ENCODE measurements at regions not wholly inside any gene's neighbourhood (a gene's known extent, or its start where the extent isn't known, plus 50 kb on each side); places are given as distances from the start of the nearest gene placed in this dataset.
"Not testable (repeated sequence)": the region's sequence is repeated elsewhere in the genome, so short reads cannot be mapped to it uniquely, and the experiment has no call there.

DNA sequence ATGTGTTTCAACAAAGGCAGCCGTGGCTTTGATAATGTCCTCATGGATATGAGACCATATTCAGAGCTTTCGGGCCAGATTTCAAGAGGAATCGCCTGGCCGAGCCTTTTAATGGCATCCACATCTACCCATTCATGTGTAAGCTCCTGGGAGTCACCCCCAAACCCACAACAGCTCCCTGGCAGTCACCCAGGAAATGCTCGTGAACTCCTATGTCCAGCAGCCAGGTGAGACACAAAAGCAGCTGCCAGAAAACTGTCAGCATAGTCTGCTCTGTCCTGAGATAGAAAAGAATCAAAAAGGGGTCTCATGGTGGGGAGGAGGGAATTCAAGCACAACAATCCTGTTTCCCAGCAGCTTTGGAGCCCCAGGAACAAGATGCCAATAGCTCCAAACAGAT, 96.4 kb upstream of the DRD5 start:
- TF ChIP-seq POLR2A (IDR thresholded peaks at IDR 0.05): not testable (repeated sequence)
- TF ChIP-seq, protein P1, sequence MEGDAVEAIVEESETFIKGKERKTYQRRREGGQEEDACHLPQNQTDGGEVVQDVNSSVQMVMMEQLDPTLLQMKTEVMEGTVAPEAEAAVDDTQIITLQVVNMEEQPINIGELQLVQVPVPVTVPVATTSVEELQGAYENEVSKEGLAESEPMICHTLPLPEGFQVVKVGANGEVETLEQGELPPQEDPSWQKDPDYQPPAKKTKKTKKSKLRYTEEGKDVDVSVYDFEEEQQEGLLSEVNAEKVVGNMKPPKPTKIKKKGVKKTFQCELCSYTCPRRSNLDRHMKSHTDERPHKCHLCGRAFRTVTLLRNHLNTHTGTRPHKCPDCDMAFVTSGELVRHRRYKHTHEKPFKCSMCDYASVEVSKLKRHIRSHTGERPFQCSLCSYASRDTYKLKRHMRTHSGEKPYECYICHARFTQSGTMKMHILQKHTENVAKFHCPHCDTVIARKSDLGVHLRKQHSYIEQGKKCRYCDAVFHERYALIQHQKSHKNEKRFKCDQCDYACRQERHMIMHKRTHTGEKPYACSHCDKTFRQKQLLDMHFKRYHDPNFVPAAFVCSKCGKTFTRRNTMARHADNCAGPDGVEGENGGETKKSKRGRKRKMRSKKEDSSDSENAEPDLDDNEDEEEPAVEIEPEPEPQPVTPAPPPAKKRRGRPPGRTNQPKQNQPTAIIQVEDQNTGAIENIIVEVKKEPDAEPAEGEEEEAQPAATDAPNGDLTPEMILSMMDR (IDR thresholded peaks at IDR 0.05): not testable (repeated sequence)

Data from testis (tissue), 2 donors.